T-cell (primary cell): ENCODE measurements at regions not wholly inside any gene's neighbourhood (a gene's known extent, or its start where the extent isn't known, plus 50 kb on each side); places are given as distances from the start of the nearest gene placed in this dataset.

Experiments used
- ATAC-seq, 4 experiments: fragments of 200-7000 bp in 3 of 4; fragments of 150-1000 bp in 1 of 4; cut with Tn5 transposase; replicated peaks in 1 of 4; 1 replicate in 3 of 4; 2 replicates in 1 of 4; pipeline ENCODE4 v1.10.0; 2021; ENCODE audit warnings: moderate library complexity in 3 of 4, mild to moderate bottlenecking in 2 of 4, moderate number of reproducible peaks in 1 of 4
- CTCF ChIA-PET, 2 donors: fragments of 300-600 bp; sonication (Branson Sonifier 250); formaldehyde crosslinking; loops; one replicate each; lab custom pipeline; 2022; ENCODE audit warnings: antibody characterized with exemption in 2 of 2; lab: Charles Lee
- POLR2A ChIA-PET, 2 donors: fragments of 300-600 bp; sonication (Branson Sonifier 250); formaldehyde crosslinking; loops; one replicate each; lab custom pipeline; 2022; ENCODE audit warnings: antibody characterized with exemption in 2 of 2; lab: Charles Lee
- DNase-seq, 35 experiments: peaks; one replicate each; pipeline versions ENCODE4 v3.0.0 to v3.0.0-alpha.2; 2013 to 2023
- H3K27ac ChIP-seq: one replicate; pipeline ENCODE4 v1.5.1; 2013; ENCODE audit warnings: low read length
- H3K27me3 ChIP-seq, 2 experiments: replicated peaks in 1 of 2; 1 replicate in 1 of 2; 2 replicates in 1 of 2; pipeline versions ENCODE4 v1.6.1 to v1.7.0; 2013; ENCODE audit warnings: low read length in 1 of 2, mixed read lengths in 1 of 2; ENCODE audit not compliant: control insufficient read depth in 2 of 2, insufficient read depth in 2 of 2; ENCODE audit errors: extremely low read depth in 1 of 2
- H3K36me3 ChIP-seq, 2 donors: 1 replicate in 1 of 2; 2 replicates in 1 of 2; pipeline versions ENCODE4 v1.6.1 to v1.7.0; 2013; ENCODE audit warnings: low read length in 1 of 2; ENCODE audit not compliant: control insufficient read depth in 2 of 2, insufficient read depth in 1 of 2; ENCODE audit errors: extremely low read depth in 1 of 2
- H3K4me1 ChIP-seq, 2 experiments: 1 replicate in 1 of 2; 2 replicates in 1 of 2; pipeline versions ENCODE4 v1.6.1 to v1.7.0; 2013; ENCODE audit warnings: low read length in 2 of 2, mixed read lengths in 1 of 2; ENCODE audit not compliant: insufficient read depth in 2 of 2, control insufficient read depth in 1 of 2; ENCODE audit errors: extremely low read depth in 1 of 2
- H3K4me3 ChIP-seq, 2 donors: 1 replicate in 1 of 2; 2 replicates in 1 of 2; pipeline versions ENCODE4 v1.5.1 to v1.7.0; 2013; ENCODE audit warnings: mild to moderate bottlenecking in 2 of 2, low read length in 1 of 2, moderate library complexity in 1 of 2; ENCODE audit not compliant: control insufficient read depth in 1 of 2; ENCODE audit errors: extremely low read depth in 1 of 2
- H3K9me3 ChIP-seq: 2 replicates; pipeline ENCODE4 v1.7.0; 2013
- H3K27ac Mint-ChIP-seq, 2 donors: one replicate each; pipeline ENCODE4 v1.8.0; 2020 to 2021; ENCODE audit warnings: mild to moderate bottlenecking in 2 of 2, mixed read lengths in 2 of 2
- H3K27me3 Mint-ChIP-seq, 2 donors: one replicate each; pipeline ENCODE4 v1.8.0; 2021 to 2022; ENCODE audit warnings: mixed read lengths in 2 of 2
- H3K36me3 Mint-ChIP-seq: one replicate; pipeline ENCODE4 v1.8.0; 2021; ENCODE audit warnings: mixed read lengths
- H3K4me1 Mint-ChIP-seq, 3 donors: one replicate each; pipeline ENCODE4 v1.8.0; 2020 to 2022; ENCODE audit warnings: mixed read lengths in 3 of 3, mild to moderate bottlenecking in 1 of 3
- H3K4me3 Mint-ChIP-seq, 3 donors: one replicate each; pipeline ENCODE4 v1.8.0; 2020 to 2022; ENCODE audit warnings: mild to moderate bottlenecking in 3 of 3, mixed read lengths in 3 of 3, moderate library complexity in 3 of 3
- H3K9me3 Mint-ChIP-seq, 3 donors: one replicate each; pipeline ENCODE4 v1.8.0; 2020 to 2022; ENCODE audit warnings: mixed read lengths in 3 of 3
- WGBS: methylation state at CpG from one replicate; pipeline ENCODE4 v1.1.5; 2013; ENCODE audit warnings: missing lambda C conversion rate; ENCODE audit not compliant: insufficient coverage; 5-methylcytosine and 5-hydroxymethylcytosine counted together

- Mint-ChIP-seq H3K27ac (no peak overlapping the region), H3K36me3 (no peaks in the 10 kb centered on the region), H3K9me3 (peaks cover 10 to 15% (median 14%) of the 10 kb centered on the region in 3 donors), H3K4me3 (no peak overlapping the region), H3K4me1 (no peaks in the 10 kb centered on the region), H3K27me3 (no peaks in the 10 kb centered on the region)
- ATAC-seq (no peak), DNase-seq (no peak)
- Histone ChIP-seq H3K36me3 (no peaks in the 10 kb centered on the region), H3K4me3 (no peak overlapping the region), H3K27ac (no peak overlapping the region), H3K9me3 (no peaks in the 10 kb centered on the region), H3K4me1 (no peaks in the 10 kb centered on the region), H3K27me3 (no peaks in the 10 kb centered on the region)
- CTCF ChIA-PET = no interaction called here
- POLR2A ChIA-PET = no interaction called here
- WGBS = 92% methylated on average over 22 of the region's 32 CpGs
Measured at GRCh38 chr3:175977968-175978752, 1119.0 kb downstream of the NAALADL2 start.

- CTCF ChIA-PET = no interaction called here
- ATAC-seq = no peak
- no peak overlapping the region for H3K4me3 Mint-ChIP-seq
Measured at GRCh38 chr3:175969456-175969855, 1110.3 kb downstream of the NAALADL2 start.

GRCh38 chr3:175965036-175965435 is 1105.9 kb downstream of the NAALADL2 start:
- Histone ChIP-seq H3K4me3 (no peak overlapping the region), H3K27me3 (no peaks in the 10 kb centered on the region), H3K36me3 (no peaks in the 10 kb centered on the region), H3K27ac (no peak overlapping the region), H3K4me1 (no peaks in the 10 kb centered on the region), H3K9me3 (peaks cover 3% of the 10 kb centered on the region)
- Mint-ChIP-seq H3K9me3 (peaks cover 3 to 26% (median 14%) of the 10 kb centered on the region in 3 donors), H3K4me1 (no peaks in the 10 kb centered on the region), H3K27me3 (no peaks in the 10 kb centered on the region), H3K4me3 (no peak overlapping the region), H3K36me3 (no peaks in the 10 kb centered on the region), H3K27ac (no peak overlapping the region)
- WGBS = no CpG with 5 or more reads among the region's 1 CpG
- DNase-seq (no peak), ATAC-seq (no peak)
- ChIA-PET CTCF (no interaction called here), POLR2A (no interaction called here)

More at GRCh38 chr3:175969456-175969855, 1110.3 kb downstream of the NAALADL2 start:
- DNase-seq = no peak
- no peaks in the 10 kb centered on the region for H3K36me3 Mint-ChIP-seq
- H3K27ac Mint-ChIP-seq = no peak overlapping the region
- peaks cover 7 to 26% (median 14%) of the 10 kb centered on the region in 3 donors for H3K9me3 Mint-ChIP-seq
- peaks cover 3% of the 10 kb centered on the region for H3K9me3 ChIP-seq
- 83% methylated on average over 1 of the region's 3 CpGs for WGBS
- no peak overlapping the region for H3K27ac ChIP-seq
- H3K4me1 Mint-ChIP-seq = no peaks in the 10 kb centered on the region
- H3K27me3 ChIP-seq = no peaks in the 10 kb centered on the region
- H3K36me3 ChIP-seq = no peaks in the 10 kb centered on the region
- no peak overlapping the region for H3K4me3 ChIP-seq
- no peaks in the 10 kb centered on the region for H3K27me3 Mint-ChIP-seq
- POLR2A ChIA-PET = no interaction called here
- no peaks in the 10 kb centered on the region for H3K4me1 ChIP-seq

GRCh38 chr3:175957427-175957826 is 1098.3 kb downstream of the NAALADL2 start:
- Histone ChIP-seq H3K4me1 (no peaks in the 10 kb centered on the region), H3K9me3 (no peaks in the 10 kb centered on the region), H3K27me3 (no peaks in the 10 kb centered on the region), H3K27ac (no peak overlapping the region), H3K36me3 (no peaks in the 10 kb centered on the region), H3K4me3 (no peak overlapping the region)
- no peaks in the 10 kb centered on the region for H3K36me3 Mint-ChIP-seq
- H3K9me3 Mint-ChIP-seq = peaks cover 13 to 32% (median 17%) of the 10 kb centered on the region in 3 donors
- ATAC-seq (no peak), DNase-seq (no peak)
- ChIA-PET CTCF (no interaction called here), POLR2A (no interaction called here)
- no peaks in the 10 kb centered on the region for H3K27me3 Mint-ChIP-seq
- H3K27ac Mint-ChIP-seq = no peak overlapping the region
- 43% methylated on average over 1 of the region's 1 CpG for WGBS
- H3K4me1 Mint-ChIP-seq = no peaks in the 10 kb centered on the region
- no peak overlapping the region for H3K4me3 Mint-ChIP-seq

- ChIA-PET CTCF (no interaction called here), POLR2A (no interaction called here)
- Histone ChIP-seq H3K27me3 (no peaks in the 10 kb centered on the region), H3K9me3 (no peaks in the 10 kb centered on the region), H3K4me1 (no peaks in the 10 kb centered on the region), H3K36me3 (no peaks in the 10 kb centered on the region), H3K4me3 (no peak overlapping the region), H3K27ac (no peak overlapping the region)
- no peaks in the 10 kb centered on the region for H3K36me3 Mint-ChIP-seq
- DNase-seq (no peak), ATAC-seq (no peak)
- H3K27ac Mint-ChIP-seq = no peak overlapping the region
- H3K27me3 Mint-ChIP-seq = no peaks in the 10 kb centered on the region
- no peaks in the 10 kb centered on the region for H3K4me1 Mint-ChIP-seq
- WGBS = 67% methylated on average over 1 of the region's 3 CpGs
- H3K4me3 Mint-ChIP-seq = no peak overlapping the region
- H3K9me3 Mint-ChIP-seq = peaks cover 14 to 37% (median 17%) of the 10 kb centered on the region in 3 donors
Measured at GRCh38 chr3:175956964-175957363, 1097.8 kb downstream of the NAALADL2 start.

GRCh38 chr3:175951047-175951694 is 1092.0 kb downstream of the NAALADL2 start:
- peaks cover 18 to 26% (median 19%) of the 10 kb centered on the region in 3 donors for H3K9me3 Mint-ChIP-seq
- 61% methylated on average over 2 of the region's 4 CpGs for WGBS
- no peaks in the 10 kb centered on the region for H3K36me3 Mint-ChIP-seq

More at GRCh38 chr3:175951047-175951694, 1092.0 kb downstream of the NAALADL2 start:
- no peak overlapping the region for H3K27ac Mint-ChIP-seq
- no peaks in the 10 kb centered on the region for H3K27me3 Mint-ChIP-seq
- Histone ChIP-seq H3K4me3 (no peak overlapping the region), H3K27ac (no peak overlapping the region), H3K4me1 (no peaks in the 10 kb centered on the region), H3K36me3 (no peaks in the 10 kb centered on the region), H3K27me3 (no peaks in the 10 kb centered on the region), H3K9me3 (no peaks in the 10 kb centered on the region)
- H3K4me1 Mint-ChIP-seq = no peaks in the 10 kb centered on the region
- no peak overlapping the region for H3K4me3 Mint-ChIP-seq
- POLR2A ChIA-PET = no interaction called here
- ATAC-seq (no peak), DNase-seq (no peak)
- CTCF ChIA-PET = no interaction called here
